NCI-H1930 (cell line): ENCODE measurements at regions not wholly inside any gene's neighbourhood (a gene's known extent, or its start where the extent isn't known, plus 50 kb on each side); places are given as distances from the start of the nearest gene placed in this dataset.

Experiments
- DNase-seq, 2 experiments: peaks; one replicate each; lab custom pipeline; 2025; lab: John Stamatoyannopoulos, UW

DNA sequence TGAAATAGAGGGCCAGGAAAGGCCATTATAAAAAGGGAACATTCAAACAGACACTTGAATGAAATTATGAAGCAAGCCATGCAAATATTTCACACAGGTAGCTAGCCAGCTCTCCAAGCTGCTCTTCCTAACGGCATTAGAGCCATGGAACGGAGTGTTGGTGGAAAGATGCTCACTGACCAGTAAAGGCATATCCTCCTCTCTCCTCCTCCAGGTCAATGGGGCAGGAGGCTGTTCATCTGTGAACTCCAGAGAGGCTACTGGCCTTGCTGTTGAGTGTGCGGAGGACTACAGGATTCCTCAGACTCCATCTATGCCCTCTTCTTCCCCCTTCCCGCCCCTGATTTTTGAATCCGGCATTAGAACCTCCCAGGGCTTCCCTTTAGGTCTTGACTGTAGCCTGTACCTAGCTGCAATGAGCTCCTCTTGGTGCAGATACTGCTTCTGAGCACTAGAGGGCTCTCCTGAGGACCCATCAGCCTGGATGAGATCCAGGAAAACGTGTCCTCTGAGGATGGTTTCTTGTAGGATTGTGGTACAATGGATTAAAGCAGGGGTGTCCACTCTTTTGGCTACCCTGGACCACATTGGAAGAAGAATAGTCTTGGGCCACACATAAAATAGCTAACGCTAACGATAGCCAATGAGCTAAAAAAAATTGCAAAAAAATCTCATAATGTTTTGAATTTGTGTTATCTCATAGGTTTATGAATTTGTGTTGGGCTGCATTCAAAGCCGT lies 162.2 kb downstream of the SREK1 start:
- peak; percentile 16 to 42 for DNase-seq

DNA sequence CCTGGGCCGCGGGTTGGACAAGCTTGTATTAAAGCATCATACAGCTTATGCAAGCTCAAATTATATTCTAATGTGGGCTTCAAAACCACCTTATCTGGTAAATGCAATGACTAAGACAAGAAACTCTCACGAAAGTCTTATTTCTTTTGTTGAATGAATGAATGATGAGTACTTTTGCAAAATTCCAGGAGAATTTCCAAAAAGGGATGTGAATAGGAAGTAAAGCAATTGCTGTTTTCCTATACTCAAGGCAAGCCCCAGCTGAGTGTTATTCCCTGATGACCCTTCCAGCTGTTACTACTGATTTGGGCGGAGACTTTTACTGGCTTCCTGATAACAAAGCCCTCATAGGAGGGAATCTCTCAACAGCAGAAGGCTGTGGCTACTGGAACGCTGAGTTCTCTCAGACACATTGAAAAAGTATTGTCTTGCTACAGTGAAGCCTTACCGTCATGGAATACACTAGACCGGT lies 162.8 kb downstream of the SREK1 start:
- DNase-seq, result no peak

DNA sequence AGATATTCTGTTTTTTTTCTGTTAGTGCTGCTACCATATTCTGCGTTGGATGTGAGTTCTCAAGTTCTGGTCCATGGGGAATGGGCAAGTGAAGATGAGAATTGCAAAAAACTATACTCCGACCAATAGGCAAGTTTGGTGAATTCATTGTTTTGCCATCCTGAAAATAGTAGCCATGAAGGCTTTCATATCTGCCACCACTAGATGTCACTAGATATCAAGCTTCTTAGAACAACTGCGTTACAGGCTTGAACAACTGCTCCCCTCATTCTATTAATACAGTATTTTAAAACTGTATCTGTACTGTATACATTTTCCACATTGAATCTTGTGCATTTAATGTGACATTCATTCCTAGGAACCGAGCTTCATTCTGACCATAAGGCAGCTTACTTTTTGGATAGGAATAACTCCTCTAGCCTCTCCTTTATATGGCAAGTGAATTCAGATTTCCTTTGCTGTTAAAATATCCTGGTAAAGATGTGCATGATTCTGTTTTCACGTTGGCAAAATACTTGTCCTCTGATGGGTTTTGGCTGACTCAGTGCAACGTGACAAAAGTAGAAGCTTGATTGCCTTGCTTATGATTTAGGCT lies 163.6 kb downstream of the SREK1 start:
- DNase-seq, result peak; percentile 7 to 59

DNA sequence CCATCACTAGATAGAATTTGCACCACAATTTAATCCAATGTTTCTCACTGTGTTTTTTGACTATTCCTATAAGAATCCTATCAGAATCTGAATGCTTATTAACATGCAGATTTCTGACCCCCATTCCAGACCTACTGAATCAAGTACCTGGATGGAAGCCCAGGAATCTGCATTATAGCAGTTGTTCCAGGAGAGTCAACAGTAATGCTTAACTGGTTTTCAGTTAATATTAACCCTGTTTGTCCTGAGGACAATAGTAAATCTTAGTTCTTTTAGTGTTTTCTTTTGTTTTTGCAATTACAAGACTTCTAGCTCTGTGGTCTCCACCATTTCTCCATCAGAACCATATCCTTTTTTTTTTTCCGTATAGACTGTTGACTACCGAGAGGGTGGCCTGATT lies 168.2 kb downstream of the SREK1 start:
- no peak for DNase-seq

DNA sequence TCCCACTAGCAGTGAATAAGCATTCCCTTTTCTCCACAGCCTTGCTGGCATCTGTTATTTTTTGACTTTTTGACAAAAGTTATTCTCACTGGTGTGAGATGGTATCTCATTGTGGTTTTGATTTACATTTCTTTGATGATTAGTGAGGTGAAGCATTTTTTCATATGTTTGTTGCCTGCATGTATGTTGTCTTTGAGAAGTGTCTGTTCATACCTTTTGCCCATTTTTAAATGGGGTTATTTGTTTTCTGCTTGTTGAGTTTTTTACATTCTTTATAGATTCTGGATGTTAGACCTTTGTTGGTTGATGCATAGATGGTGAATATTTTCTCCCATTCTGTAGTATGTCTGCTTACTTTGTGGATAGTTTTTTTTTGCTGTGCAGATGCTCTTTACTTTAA lies 171.7 kb downstream of the SREK1 start:
- no peak for DNase-seq

DNA sequence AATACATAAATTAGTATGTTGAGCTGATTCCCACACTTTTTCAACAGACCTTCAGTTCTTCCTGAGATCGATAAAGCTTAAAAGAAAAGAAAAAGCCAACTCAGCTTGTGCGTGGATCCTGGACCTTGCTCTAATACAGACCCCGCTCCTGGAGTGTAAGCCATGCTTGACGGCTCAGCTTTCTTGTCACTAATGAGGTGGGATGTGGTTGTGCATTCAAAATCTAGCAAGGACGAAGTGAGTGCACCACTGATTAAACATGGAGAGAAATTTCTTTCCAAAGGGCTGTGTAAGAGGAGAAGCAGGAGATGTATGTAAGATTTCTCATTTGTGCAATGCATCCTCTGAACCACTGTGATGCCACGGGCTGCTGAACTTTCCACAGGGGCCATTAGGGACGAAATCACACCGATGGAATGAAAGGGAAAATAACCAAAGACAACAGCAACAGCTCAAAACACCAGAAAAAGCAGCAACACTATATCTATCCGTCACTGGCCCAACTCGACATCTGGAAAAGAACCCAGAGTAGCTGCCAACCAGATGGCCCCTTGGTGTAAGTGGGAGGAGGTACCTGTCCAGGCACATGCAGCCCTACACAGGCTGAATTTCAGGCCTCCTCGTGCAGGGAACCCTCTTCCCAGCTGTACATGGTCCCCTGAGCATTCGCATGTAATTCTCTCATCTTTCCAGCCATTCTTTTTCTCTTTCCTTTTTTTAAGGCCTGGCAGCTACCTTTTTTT lies 178.9 kb downstream of the SREK1 start:
- no peak for DNase-seq

DNA sequence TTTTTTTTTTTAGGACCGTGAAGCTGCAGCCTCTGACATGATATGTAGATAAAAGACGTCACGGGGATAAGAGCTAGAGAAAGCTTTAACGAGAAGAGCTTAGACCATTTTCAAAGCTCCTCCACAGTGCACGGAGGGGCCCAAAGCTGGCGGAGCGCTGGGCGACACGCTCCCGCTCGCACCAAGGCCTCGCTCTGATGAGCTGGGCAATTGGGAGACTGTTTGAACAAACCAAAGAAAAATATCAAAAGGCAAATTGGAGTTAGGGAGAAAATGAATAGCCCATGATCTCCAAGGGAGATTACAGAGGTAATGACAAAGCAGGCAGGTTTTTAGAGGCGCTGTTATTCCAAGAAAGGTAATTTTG lies 179.4 kb downstream of the SREK1 start:
- no peak for DNase-seq

DNA sequence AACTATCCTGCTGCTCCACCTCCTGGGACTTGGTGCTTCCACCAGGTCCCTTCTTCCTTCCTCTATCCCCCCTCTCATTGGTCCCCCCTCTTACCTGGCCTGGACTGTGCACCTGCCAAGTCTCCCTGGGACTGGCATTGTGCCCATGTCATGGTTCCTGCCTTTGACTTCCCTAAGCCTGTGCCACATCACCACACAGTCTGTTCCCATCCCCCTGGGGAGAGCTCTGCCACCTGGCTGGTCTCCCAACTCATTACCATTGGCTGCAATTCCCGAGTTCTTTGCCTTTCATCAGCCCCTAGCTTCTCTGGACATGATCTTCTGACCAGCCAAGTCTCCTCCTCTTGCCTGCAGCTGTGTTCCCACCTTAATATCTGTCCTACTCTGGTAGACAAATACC lies 180.3 kb downstream of the SREK1 start:
- DNase-seq, result no peak

DNA sequence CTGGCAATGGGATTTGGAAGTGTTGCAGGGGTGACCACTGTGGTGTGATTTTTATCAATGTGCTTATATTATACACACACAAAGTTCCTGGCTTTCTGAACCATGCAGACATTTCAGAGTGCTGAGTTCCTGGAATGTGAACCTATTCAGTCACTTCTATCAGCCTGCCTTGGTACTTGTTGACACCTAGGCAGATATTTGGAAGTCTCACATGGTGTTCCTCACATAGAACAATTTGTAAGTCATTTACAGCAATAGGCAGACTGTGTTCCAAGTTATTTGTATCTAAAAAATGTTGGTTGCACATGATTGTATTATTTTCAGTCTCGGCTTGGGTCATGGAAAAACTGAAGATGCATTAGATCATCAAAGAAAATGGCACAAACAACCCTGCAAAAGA lies 182.2 kb downstream of the SREK1 start:
- no peak for DNase-seq

DNA sequence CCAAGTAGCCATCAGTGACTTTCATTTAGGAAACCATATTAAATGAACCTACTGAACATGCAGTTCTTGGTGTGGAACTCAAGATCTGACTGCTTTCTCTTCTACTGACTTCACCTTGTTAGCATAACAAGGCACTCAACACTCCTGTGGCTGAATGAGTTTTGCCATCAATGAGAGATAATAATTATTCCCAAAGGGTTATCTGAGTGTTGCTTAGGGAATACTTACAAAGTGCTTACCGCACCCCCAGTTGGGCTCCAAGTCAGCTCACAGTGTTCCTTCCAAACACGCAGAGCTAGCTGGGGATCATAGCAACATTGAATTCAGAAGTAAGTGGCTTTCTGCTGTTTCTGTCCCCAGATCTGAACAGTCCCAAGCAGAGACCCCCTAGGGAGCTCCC lies 182.9 kb downstream of the SREK1 start:
- DNase-seq, result no peak

DNA sequence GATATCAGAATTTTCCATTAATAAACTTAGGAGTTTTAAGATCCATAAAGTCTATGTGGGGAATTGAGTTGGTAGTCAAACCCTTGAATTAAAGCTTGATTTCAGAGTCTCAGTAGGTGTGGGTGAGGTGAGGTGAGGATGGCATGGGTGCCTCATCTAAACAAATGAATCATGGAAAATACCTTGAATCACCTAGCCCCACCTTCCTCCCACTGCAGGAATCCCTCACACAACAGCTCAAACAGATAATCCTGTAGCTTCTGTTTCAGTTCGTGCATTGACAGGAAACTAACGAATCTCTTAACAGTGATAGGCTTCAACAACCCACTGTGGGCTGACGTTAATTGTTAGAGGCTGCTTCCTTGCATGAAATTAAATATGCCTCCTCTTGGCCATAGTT lies 185.0 kb downstream of the SREK1 start:
- no peak for DNase-seq

DNA sequence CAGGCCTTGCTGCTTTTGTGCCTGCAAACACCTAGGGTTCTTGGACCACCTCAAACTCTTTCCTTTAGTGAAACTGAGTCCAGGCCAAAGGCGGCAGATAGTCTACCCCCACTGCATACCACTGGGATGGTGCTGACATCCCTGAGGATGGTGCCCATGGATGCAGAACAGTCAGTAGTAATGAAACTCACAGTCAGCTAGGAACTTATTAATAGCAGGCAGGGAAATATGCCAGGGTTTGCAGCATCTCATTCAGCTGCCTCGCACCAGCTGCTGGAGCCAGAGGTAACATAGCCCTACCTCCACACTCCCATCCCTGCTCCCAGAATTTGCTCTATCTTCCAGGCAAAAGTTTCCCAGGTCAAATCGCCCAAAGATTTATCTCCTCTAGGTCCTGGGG lies 189.1 kb downstream of the SREK1 start:
- no peak for DNase-seq

DNA sequence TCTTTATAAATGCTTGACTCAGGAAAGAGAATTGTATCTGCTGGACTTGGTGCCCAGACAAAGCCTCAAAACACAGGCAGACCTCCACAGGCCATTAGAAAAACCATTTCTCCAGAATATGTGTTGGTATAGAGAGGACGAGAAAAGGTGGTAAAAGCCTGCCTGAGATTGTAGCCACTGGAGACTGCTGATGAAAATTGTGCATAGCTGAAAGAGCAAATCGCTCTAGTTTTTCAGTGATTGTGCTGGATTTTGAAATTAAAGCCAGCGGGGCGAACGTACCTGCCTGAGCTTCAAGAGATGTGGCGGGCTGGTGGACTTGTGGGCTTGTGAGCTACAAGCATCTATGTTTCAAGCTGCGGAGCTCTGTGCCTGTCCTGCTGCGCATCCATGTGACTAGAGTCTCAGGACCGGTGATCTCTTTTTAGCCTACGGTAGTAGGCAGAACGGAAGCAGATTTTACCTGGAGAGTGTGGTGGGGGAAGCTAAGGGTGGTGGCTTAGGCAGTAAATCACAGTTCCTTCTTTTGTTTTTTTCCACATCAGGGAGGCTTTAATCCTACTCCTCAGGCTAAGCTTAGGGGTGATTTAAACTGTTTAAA lies 193.6 kb downstream of the SREK1 start:
- no peak for DNase-seq

DNA sequence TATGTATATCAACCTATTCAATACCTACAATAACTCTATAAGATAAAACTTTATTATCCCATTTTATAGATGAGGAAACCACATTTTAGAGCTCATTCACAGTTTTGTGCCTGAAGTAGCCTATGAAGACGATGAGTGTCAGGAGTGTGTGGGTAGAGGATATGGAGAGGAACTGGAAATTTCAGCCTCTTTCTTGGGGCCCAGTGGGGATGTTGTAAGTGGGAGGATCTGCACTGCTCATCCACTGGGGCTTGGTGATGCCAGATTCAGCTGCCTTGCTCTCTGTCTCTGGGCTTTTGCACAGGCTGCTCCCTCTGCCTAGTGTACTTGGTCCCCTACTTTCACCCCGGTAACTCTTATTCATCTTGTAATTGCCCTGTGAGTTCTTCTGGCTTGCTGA lies 194.7 kb downstream of the SREK1 start:
- no peak for DNase-seq

DNA sequence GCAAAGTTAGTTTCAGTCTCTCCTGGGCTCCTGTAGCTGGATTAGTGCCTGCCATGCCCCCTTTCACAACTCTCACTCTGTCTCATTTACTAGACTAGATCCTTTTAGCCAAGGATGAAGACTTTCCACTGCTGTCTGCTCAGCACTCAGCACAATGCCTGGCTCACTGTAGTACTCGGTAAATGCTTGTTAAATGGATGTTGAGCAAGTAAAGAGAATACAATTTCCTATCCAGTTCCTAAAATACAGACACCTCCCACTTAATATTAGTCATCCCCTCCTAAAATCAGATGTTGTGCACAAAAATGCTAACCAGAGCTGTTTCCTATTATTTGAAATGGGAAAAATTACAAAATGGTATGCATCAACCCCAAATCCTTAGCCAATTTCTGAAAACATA lies 195.8 kb downstream of the SREK1 start:
- DNase-seq, result no peak

DNA sequence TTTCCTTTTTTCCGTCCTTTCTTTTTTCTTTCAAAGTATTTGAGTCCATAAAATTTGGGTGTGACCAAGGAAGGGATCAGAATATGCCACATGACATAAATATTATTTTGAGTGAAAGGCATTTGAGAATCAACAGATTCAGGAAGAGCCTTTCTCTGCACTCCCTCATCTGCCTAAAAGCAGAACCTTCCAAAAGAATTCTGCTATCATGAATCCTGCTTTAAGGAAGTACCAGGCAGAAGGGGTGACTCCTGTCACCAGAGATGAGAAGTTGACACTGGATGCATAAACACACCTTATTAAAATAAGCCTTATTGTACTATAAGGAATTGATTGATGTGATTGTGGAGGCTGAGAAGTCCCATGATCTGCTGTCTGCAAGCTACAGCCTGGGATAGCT lies 196.7 kb downstream of the SREK1 start:
- no peak for DNase-seq

DNA sequence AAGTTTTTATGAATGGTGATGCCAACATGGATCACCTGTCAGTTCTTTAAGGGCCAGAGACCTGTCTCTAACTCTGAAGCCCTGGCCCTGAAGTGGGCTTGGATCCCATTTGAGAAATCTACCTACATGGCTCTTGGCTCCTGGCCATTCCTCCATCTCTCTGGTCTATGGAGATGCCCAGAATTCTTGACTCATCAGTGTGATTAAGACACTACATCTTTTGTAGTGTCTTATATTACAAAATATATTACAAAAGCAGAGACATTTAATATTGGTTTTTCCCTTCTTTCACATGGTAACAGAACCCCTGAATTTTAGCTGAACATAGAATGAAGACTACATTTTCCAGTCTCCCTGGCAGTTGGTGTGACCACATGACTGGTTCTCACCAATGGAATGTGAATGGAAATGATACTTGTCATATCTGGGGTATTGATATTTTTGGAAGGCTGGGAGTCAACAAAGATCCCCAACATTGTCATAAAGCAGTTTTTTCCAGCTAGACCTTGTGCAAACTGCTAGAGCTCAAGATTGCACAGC lies 198.3 kb downstream of the SREK1 start:
- DNase-seq, result no peak

DNA sequence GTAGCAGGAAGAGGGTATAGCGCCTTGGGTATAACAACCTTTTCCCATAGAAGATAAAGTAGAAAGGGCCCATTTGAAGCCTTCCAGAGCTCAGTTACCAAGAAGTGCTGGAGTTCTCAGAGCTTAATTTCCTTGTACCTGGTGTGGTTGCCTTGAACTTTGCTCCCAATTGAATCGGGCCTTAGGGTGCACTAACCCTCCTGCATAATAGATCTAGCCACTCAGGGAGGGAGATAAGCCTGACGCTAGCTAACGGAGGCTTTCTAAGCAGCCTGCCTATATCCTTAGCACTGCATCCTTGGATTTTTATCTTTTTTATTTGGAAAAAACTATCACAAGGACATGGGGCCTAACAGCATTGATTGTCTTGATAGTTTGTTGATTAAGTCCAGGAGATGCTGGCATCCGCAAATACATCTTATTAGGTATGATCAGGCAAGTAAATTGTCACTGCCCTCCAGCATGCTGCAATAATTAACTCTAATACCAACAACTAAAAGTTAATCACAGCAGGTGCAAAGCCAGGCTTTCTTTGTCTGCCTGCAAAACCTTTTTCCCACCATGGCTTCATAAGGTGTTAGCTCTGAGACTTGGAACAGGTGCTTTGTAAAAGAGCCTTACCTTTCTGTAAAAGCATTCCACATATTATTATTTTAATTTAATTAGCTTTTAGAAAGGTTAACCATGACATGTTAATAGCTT lies 199.4 kb downstream of the SREK1 start:
- DNase-seq, result no peak

DNA sequence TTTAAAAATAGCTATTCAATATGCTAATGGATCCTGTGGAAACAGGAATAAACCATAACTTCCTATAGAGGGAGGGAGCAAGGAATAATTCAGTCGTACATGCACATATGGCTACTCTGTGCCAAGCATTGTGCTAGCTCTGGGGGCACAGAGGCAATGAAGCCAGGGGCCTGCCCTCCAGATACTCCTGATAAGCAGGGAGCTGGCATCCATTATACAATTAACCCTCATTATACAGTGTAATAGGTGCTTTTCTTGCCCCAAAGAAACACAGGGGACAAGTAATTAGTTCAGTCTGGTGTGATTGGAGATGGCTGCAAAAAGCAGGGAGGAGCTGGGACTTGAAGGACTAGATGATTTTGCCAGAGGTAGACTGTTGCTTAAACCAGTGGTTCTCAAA lies 200.4 kb downstream of the SREK1 start:
- DNase-seq, result no peak

DNA sequence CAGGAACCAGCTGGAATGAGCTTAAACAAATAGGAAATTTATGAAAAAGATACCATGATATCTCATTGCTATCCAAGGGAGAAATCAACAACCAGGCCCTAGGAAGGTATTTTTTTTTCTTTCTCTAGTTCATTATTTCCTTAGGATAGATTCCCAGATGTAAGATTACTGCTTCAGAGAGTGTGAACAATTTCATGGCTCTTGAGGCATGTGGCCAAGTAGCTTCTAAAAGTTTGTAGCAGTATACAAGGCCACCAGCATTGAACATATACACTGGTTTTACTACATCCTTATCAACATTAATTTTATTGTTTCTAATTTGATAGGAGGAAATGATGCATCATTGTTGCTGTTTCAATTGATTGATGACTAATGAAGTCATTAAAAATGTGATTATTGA lies 201.2 kb downstream of the SREK1 start:
- no peak for DNase-seq

DNA sequence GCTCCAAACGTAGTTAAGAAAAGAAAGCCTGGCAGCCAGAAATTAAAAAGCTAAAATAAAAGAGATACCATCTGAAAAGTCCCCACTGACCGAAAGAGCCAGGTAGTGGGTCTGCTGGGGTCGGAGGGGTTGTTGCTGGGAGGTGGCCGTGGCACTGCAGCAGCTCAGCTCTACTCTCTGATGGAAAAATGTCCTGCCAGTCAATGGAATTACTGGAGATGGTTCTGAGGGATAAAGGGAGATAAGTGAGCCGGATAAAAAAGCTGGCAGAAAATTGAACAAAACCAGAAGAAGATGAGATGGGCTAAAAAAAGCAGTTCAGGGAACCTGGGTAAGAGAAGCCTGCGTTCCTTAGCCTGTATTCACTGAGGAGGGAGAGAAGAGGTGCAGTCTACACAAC lies 202.8 kb downstream of the SREK1 start:
- no peak for DNase-seq
